NCI-H748 (cell line): ENCODE measurements at regions not wholly inside any gene's neighbourhood (a gene's known extent, or its start where the extent isn't known, plus 50 kb on each side); places are given as distances from the start of the nearest gene placed in this dataset.

Experiments
- DNase-seq: peaks from one replicate; lab custom pipeline; 2025; ENCODE audit not compliant: unreplicated experiment; lab: John Stamatoyannopoulos, UW

DNA sequence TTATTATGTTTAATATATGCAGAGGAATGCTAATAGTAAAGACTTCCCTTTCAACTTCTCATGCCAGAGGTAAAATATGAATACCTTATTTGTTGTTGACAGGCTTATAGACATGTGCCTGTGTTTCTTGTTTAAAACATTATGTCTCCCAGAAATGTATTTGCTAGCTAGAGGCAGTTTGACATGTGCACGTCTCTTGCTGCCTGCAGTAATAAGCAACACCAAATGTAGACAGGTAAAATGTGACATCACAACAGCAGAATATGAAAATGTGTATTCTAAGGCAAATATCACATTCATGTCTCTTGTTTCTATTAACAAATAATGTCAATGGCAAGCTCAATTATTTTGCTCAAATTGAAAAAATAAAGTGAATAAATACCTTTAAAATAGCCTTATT, 80.2 kb upstream of the NEGR1 start:
- no peak for DNase-seq

- DNase-seq, result no peak
Measured at GRCh38 chr1:72357411-72357810, 75.1 kb upstream of the NEGR1 start.

GRCh38 chr1:72355899-72356298, 73.6 kb upstream of the NEGR1 start:
- no peak for DNase-seq

GRCh38 chr1:72341661-72342060, 59.3 kb upstream of the NEGR1 start:
- no peak for DNase-seq

DNA sequence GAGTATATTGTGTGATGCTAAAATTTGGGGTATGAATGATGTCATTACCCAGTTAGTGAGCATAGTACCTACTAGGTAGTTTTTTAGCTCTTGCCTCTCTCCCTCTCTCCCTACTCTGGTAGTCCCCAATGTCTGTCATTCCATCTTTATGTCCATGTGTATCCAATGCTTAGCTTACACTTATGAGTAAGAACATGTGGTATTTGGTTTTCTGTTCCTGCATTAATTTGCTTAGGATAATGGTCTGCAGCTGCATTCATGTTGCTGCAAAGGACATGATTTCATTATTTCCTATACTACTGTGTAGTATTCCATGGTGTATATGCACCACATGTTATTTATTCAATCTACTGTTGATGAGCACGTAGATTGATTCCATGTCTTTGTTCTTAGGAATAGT, 54.4 kb upstream of the NEGR1 start:
- DNase-seq, result no peak
